Stimulated activated CD8-positive, alpha-beta memory T cell treated with anti-CD3 and anti-CD28 coated beads, Interleukin-2, amount 100 ng/mL, for 48 hours (primary cell): ENCODE measurements at regions not wholly inside any gene's neighbourhood (a gene's known extent, or its start where the extent isn't known, plus 50 kb on each side); places are given as distances from the start of the nearest gene placed in this dataset.

ENCODE experiments used
- DNase-seq, 2 donors: peaks; one replicate each; pipeline ENCODE4 v3.0.0-alpha.2; 2020; ENCODE audit warnings: low read depth in 2 of 2

GRCh38 chr10:45198486-45199204 lies 116.8 kb downstream of the OR13A1 start:
- no peak for DNase-seq

DNA sequence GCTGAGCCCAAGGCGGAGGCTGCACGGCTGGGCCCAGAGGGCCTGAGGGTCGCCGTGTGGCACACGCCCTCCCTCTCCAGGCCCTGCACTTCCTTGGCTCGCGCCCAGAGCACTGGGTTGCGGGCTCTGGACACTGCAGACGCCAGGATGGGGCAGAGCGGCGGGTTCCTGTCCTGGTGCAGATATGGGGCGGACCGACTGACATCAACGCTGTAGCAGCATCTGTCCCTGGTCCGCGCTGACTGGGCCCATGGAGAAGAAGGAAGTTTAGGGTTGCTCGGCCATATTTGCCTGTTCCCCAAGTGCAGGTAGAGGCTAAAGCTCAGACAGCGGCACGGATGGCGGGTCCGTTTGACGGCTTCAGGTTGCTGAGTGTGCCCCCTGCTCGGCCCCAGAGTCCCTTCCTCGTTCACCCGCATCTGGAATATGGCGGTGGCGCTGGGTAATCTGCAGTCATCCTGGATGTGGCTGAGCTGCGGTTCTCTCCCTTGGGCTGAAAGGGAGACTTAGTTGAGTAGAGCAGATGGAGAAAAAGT lies 116.1 kb downstream of the OR13A1 start:
- DNase-seq: no peak

DNA sequence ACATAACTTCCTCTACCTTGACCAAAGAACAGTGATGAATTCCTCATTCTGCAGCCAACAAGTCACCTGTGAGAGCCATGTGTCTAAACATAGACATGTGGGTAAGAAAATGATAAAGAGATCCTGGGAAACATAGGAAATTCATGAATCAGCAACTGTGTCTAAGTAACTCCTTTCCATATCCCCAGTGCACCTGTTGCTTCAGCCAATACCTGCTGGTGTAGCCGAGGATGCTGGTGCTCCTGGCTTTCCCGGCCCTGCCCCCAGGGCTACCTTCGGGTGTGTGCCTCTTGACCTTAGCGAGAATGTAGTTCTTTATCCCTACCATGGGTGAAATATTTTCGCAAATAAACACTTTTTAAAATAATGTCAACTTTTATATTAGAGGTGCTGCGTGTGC lies 114.1 kb downstream of the OR13A1 start:
- DNase-seq: no peak

GRCh38 chr10:45202242-45202641 lies 113.2 kb downstream of the OR13A1 start:
- DNase-seq: no peak

GRCh38 chr10:45204954-45205775 lies 110.2 kb downstream of the OR13A1 start:
- no peak for DNase-seq

DNA sequence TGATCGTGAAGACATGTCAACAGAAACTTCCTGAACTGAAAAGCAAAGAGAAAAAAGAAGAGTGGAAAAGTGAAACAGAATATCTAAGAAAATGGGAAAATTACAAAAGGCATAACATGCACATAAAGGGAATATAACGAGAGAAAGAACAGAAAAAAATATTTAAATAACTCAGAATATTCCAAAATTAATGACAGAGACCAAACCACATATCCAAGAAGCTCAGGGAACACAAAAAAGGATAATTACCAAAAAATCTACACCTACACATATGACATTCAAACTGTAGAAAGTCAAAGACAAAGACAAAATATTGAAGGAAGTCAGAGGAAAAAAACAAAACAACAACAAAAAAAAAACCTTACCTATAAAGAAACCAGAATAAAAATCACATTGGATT lies 105.5 kb downstream of the OR13A1 start:
- no peak for DNase-seq

DNA sequence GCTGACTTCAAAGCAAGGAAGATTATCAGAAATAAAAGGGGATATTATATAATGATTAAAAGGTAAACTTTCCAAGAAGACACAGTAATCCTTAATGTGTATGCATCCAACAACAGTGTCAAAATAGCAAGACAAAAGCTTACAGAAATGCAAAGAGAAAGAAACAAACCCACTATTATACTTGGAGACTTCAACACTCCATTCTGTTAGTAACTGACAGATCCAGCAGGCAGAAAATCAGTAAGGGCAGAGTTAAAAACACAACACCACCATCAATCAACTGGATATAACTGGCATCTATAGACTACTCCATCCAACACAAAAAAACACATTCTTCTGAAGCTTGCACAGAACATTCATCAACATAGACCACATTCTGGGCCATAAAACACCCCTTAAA lies 103.8 kb downstream of the OR13A1 start:
- no peak for DNase-seq

DNA sequence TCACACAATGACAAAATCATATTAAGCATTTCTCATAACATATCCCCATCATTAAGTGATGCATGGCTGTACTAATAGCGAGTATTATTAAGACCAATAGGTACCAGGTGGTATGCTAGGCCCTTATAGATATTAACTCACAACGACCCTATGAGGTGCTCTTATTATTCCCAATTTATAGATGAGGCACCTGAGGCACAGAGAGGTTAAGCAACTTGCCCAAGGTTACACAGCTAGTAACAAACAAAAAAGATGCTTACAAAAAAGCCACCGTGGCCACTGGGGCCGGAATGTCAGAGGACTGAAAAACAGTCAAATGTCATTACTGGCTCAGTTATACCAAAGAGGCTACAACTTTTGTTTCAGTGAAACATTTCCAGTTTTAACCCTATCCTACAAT lies 96.0 kb downstream of the OR13A1 start:
- DNase-seq: no peak

DNA sequence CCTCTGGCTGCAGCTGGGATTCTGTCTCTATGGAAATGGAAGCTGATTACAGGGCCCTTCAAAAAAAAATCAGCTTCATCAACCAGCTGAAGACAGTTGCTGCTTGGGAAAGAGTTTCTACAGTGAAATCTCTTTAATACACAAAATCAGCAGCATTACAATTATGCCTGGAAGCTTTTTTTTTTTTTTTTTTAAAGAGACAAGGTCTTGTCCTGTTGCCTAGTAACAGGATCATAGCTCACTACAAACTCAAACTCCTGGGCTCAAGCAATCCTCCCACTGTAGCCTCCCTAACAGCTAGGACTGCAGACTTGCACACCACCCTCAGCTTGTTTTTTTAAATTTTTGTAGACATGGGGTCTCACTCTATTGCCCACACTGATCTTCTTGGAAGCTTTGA lies 94.5 kb downstream of the OR13A1 start:
- DNase-seq: no peak

DNA sequence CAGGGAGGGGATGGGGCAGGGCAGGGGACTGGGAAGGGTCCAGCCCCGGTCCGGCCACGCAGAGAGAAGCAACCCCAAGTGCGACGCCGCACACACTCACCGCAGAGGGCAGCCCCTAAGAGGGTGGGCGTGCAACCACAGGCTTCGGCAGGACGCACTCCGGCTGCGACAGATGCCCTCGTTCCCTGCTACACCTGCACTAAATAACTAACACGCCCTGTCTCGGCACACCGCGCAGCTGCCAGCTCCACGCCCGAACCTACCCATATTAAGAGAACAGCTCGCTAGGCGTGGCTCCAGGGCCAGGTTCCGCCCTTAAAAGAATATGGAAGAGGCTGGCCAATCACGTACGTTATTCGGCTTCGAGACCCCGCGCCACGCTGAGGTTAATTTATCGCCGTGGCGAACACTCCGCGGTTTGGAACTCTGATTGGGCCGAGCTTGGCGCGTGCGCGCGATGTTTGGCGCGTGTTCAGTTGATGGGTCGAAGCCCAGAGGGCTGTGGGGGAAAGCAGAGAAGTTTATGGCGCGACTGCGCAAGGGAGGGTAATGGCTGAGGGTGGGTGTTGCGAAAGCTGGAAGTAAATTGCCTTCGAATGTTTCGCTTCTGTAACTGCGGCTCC lies 91.1 kb downstream of the OR13A1 start:
- DNase-seq: no peak

GRCh38 chr10:45227042-45227441 lies 88.4 kb downstream of the OR13A1 start:
- DNase-seq: no peak

DNA sequence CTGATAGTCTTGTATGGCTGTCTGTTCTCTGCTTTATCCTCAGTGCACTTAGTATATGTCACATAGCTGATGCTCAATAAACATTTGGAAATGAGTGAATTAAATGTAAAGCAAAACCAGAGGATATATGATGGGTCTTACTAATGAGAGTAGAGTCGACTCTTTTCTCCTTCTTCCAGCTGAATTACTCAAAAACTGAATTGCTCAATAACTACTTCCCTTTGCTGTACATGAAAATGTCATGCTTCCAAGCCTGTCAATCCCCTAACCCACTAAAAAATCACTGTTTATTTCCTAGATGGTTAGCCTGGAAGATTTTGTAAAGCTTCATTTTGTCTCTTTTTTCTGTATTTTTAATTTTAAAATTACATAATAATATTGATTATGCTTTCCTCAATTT lies 88.0 kb downstream of the OR13A1 start:
- DNase-seq: no peak

GRCh38 chr10:45229823-45230222 lies 85.6 kb downstream of the OR13A1 start:
- no peak for DNase-seq

GRCh38 chr10:45235260-45235769 lies 80.1 kb downstream of the OR13A1 start:
- peak; percentile 19 to 36 for DNase-seq

GRCh38 chr10:45235798-45236220 lies 79.6 kb downstream of the OR13A1 start:
- DNase-seq: no peak

DNA sequence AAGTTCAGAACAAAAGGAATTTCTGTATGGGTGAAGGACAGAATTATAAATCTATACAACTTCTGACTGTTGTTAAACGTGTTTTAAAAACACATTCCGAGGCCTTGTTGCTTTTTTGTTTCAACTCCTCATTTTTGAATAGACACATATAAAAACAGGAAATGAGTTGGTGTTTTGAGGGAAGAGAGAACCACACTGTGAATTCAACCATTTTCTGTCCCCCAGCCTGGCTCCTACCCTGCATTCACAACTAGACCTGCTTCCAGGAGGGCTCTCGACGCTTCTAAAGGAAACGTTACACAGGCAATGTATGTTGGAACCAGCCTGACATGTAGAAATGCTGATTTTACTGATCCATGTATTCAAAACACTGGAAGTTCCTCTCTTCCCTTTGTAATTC lies 76.5 kb downstream of the OR13A1 start:
- no peak for DNase-seq

DNA sequence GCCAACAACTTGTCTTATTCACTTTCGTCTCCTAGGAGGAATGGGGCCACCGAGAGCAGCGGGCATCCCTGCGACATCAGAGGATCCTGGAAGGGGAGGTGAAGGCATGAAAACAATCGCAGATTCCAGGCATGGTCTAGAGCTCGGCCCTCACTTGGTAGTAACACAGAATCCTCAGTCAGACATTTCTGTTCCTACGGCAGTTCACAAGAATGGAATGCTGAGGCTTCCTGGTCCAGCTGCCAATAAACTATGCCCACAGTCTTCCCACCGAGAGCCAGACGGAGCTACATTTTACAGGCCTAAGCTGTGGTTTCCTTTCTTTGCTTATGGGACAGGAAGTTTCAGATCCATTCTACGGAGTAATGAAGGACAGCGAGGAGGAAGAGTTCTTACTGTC lies 75.8 kb downstream of the OR13A1 start:
- DNase-seq: no peak

- no peak for DNase-seq
These were observed 73.4 kb downstream of the OR13A1 start for GRCh38 chr10:45241865-45242520.

DNA sequence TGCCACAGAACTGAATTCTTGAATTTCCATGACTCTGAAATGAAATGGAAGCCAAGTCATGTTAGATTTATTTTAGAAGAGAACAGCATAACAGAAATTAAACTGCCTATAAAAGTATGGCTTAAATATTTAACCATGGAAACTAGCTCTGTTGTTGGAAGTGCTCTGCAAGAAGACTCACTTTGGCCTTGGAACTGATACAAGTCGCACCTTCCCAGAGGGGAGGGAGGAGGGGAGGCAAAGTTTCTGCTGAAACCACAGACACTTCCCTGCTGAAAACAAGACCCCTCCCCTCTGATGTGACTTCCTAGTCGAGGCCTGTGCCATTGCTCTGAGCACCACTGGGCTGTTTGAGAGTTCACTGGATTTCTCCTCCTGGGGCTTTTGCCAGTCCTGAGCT lies 72.1 kb downstream of the OR13A1 start:
- DNase-seq: no peak

- no peak for DNase-seq
These were observed 68.9 kb downstream of the OR13A1 start for GRCh38 chr10:45246522-45246921.

- DNase-seq: no peak
These were observed 65.3 kb downstream of the OR13A1 start for GRCh38 chr10:45249978-45250693.
